ENCODE measurements at regions not wholly inside any gene's neighbourhood (a gene's known extent, or its start where the extent isn't known, plus 50 kb on each side); places are given as distances from the start of the nearest gene placed in this dataset.
"Not testable (repeated sequence)": the region's sequence is repeated elsewhere in the genome, so short reads cannot be mapped to it uniquely, and the experiment has no call there.

DNA sequence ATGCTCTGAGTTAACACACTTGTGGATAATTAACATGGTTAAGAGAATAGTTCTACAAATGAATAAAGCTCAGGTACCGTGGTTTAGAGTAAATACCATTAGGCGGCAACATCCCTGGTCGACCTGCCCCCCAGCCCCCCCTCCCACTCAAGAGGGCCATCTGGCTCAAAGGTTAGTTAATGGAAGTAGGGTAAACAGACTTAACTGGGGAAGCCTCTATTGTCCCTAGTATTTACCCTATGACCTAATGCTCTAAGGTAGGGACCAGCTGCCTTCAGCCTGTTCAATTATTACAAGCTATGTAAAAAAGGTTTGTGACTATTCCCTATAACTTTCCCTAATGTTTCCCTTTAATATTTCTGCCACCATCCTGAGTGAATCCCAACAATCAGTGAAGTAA, 711.4 kb upstream of the HS3ST5 start:
- POLR2A ChIA-PET (ENCODE audit: partially characterized antibody); H3K56ac ChIP-seq (replicated peaks; ENCODE audit: insufficient read length, low read depth, low read length); H3K23ac ChIP-seq (ENCODE audit: insufficient read length); H3K18ac ChIP-seq (ENCODE audit: extremely low read depth, low read length); H2AK5ac ChIP-seq (ENCODE audit: low read depth, low read length); H3K4ac ChIP-seq (replicated peaks; ENCODE audit: insufficient read length, low read depth, low read length); H2BK15ac ChIP-seq (ENCODE audit: low read length); H3K79me2 ChIP-seq (ENCODE audit: control insufficient read depth in 1 of 2, insufficient read depth in 2 of 2, low read length in 2 of 2); H4K91ac ChIP-seq (replicated peaks; ENCODE audit: insufficient read length, low read length); H2BK12ac ChIP-seq (ENCODE audit: low read depth, low read length); H2BK20ac ChIP-seq (ENCODE audit: low read length); H3K36me3 ChIP-seq (ENCODE audit: control insufficient read depth in 2 of 4, insufficient read depth in 4 of 4, low read length in 3 of 4); H4K5ac ChIP-seq (ENCODE audit: insufficient read length, low read depth, low read length); H3K4me2 ChIP-seq (ENCODE audit: insufficient read depth in 1 of 2, low read depth in 2 of 2, low read length in 2 of 2); H3K4me1 ChIP-seq (replicated peaks in 1 of 4; ENCODE audit: control insufficient read depth in 3 of 4, insufficient read depth in 4 of 4, low read length in 3 of 4); H4K8ac ChIP-seq (ENCODE audit: extremely low read depth, insufficient read depth, low read length); H3K27me3 ChIP-seq (replicated peaks in 1 of 4; ENCODE audit: control insufficient read depth in 3 of 4, extremely low read depth in 1 of 4, insufficient read depth in 3 of 4, low read length in 3 of 4); H2BK5ac ChIP-seq (ENCODE audit: low read depth, low read length); H2AFZ ChIP-seq (ENCODE audit: low read length); H3K9ac ChIP-seq (replicated peaks in 1 of 4; ENCODE audit: extremely low read depth in 1 of 4, low read depth in 3 of 4, low read length in 3 of 4); H3K23me2 ChIP-seq (ENCODE audit: low read depth, low read length); FAIRE-seq; H4K20me1 ChIP-seq (replicated peaks in 1 of 2; ENCODE audit: control insufficient read depth in 1 of 2, insufficient read depth in 2 of 2, low read length in 2 of 2); H3K4me3 ChIP-seq (ENCODE audit: extremely low read depth in 1 of 4, insufficient read depth in 2 of 4, low read depth in 3 of 4, low read length in 4 of 4); H3K9me3 ChIP-seq (ENCODE audit: insufficient read depth in 2 of 2, low read depth in 1 of 2, low read length in 1 of 2); H3K27ac ChIP-seq (ENCODE audit: low read depth, low read length); H2BK120ac ChIP-seq (replicated peaks; ENCODE audit: low read depth, low read length); H3K14ac ChIP-seq (ENCODE audit: insufficient read length); H3K79me1 ChIP-seq (ENCODE audit: low read depth, low read length): not testable (repeated sequence)
- DNase-seq (ENCODE audit: low read depth in 1 of 2, low spot score in 2 of 2) = peak in 1 of 2 experiments; percentile 13
- 55% methylated on average over 3 of the region's 3 CpGs; no CpG with 5 or more reads in 1 of the 2 experiments for WGBS, 2 experiments (ENCODE audit: extremely low coverage in 1 of 2, insufficient coverage in 1 of 2, insufficient read length in 1 of 2, insufficient replicate concordance in 2 of 2, low coverage in 1 of 2, low lambda C conversion rate in 2 of 2, missing lambda C conversion rate in 1 of 2)
- CTCF ChIA-PET (ENCODE audit: partially characterized antibody) = interaction anchor here (1.2 kb wide), 1 partner anchor 160 kb away, joined by 3 read pairs; no protein-coding TSS in a partner anchor
